Peyer's patch (tissue), 4 donors: ENCODE measurements at regions not wholly inside any gene's neighbourhood (a gene's known extent, or its start where the extent isn't known, plus 50 kb on each side); places are given as distances from the start of the nearest gene placed in this dataset.

ENCODE experiments used
- DNase-seq, 3 donors: peaks; one replicate each; pipeline ENCODE4 v3.0.0-alpha.2; 2017 to 2019
- H3K27ac ChIP-seq, 4 donors: fragments of 200-600 bp; sonication (generic); one replicate each; pipeline ENCODE4 v1.5.1; 2016 to 2019
- H3K27me3 ChIP-seq, 2 donors: fragments of 200-600 bp; sonication (generic); one replicate each; pipeline ENCODE4 v1.5.1; 2019
- H3K36me3 ChIP-seq, 3 donors: fragments of 200-600 bp; sonication (generic); one replicate each; pipeline ENCODE4 v1.5.1; 2016 to 2019
- H3K4me1 ChIP-seq, 4 donors: fragments of 200-600 bp; sonication (generic); one replicate each; pipeline ENCODE4 v1.5.1; 2016 to 2019
- H3K4me3 ChIP-seq, 4 donors: fragments of 200-600 bp; sonication (generic); 1 replicate in 3 of 4; 2 replicates in 1 of 4; pipeline ENCODE4 v1.5.1; 2016 to 2019; ENCODE audit warnings: mild to moderate bottlenecking in 1 of 4
- H3K9me3 ChIP-seq, 4 donors: fragments of 200-600 bp; sonication (generic); one replicate each; pipeline ENCODE4 v1.5.1; 2016 to 2019; ENCODE audit warnings: mild to moderate bottlenecking in 1 of 4
- POLR2A ChIP-seq, 2 donors: fragments of 450-650 bp; IDR thresholded peaks; one replicate each; pipeline ENCODE4 v1.5.1; 2017; ENCODE audit warnings: antibody characterized with exemption in 2 of 2, mild to moderate bottlenecking in 2 of 2, moderate library complexity in 2 of 2
- TF ChIP-seq, protein P1 (sequence below), 6 experiments: fragments of 450-650 bp in 4 of 6; fragments of 200-600 bp in 2 of 6; sonication (generic) in 1 of 6; IDR thresholded peaks; one replicate each; pipeline ENCODE4 v1.5.1; 2017 to 2019; ENCODE audit warnings: antibody characterized with exemption in 6 of 6, mild to moderate bottlenecking in 3 of 6, moderate library complexity in 1 of 6

DNA sequence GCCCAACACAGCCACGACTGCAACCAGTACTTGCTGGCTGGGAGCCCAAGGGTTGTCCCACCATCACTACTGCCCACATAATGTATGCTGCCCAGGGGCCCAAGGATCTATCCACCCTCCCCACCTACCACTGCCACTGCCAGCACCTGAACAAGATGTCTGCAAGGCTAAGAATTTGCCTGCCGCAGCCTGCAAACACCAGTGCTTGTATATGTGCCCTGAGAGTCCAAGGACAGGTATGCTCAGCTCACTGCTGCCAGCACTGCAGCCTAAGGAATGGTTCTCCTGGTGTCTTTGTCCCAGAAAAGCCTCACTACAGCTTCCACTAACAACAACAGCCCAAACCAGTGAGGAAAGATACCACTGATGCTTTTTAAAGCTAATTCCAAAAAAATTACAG, 1174.0 kb downstream of the SORCS1 start:
- Histone ChIP-seq H3K4me3 (no peak overlapping the region), H3K27me3 (no peaks in the 10 kb centered on the region), H3K36me3 (no peaks in the 10 kb centered on the region), H3K9me3 (no peaks in the 10 kb centered on the region), H3K4me1 (no peaks in the 10 kb centered on the region), H3K27ac (no peak overlapping the region)
- no peak for TF ChIP-seq POLR2A (IDR thresholded peaks at IDR 0.05)
- TF ChIP-seq, protein P1, sequence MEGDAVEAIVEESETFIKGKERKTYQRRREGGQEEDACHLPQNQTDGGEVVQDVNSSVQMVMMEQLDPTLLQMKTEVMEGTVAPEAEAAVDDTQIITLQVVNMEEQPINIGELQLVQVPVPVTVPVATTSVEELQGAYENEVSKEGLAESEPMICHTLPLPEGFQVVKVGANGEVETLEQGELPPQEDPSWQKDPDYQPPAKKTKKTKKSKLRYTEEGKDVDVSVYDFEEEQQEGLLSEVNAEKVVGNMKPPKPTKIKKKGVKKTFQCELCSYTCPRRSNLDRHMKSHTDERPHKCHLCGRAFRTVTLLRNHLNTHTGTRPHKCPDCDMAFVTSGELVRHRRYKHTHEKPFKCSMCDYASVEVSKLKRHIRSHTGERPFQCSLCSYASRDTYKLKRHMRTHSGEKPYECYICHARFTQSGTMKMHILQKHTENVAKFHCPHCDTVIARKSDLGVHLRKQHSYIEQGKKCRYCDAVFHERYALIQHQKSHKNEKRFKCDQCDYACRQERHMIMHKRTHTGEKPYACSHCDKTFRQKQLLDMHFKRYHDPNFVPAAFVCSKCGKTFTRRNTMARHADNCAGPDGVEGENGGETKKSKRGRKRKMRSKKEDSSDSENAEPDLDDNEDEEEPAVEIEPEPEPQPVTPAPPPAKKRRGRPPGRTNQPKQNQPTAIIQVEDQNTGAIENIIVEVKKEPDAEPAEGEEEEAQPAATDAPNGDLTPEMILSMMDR (IDR thresholded peaks at IDR 0.05): no peak
- DNase-seq: no peak

DNA sequence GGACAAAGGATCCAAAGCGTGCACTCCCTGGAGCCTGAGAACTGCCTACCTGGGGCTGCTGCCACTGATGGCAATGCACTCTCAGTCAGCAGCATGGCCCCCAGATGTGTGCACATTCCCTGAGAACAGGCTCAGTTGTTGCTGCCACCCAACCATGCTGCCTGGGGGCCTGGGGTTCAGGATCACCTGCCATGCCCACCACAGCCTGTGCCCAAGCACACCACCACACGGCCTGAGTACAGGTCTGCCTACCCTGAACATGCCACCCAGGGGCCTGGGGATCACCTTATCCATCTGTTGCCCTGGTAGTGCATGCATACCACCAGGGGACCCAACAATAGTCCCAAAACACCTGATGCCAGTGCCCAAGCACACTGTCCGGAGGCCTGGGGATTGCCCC, 1174.5 kb downstream of the SORCS1 start:
- no peak overlapping the region for H3K4me3 ChIP-seq
- H3K36me3 ChIP-seq: no peaks in the 10 kb centered on the region
- H3K27me3 ChIP-seq: no peaks in the 10 kb centered on the region
- no peak overlapping the region for H3K27ac ChIP-seq
- H3K4me1 ChIP-seq: no peaks in the 10 kb centered on the region
- TF ChIP-seq, protein P1 (IDR thresholded peaks at IDR 0.05): no peak
- no peak for TF ChIP-seq POLR2A (IDR thresholded peaks at IDR 0.05)
- no peak for DNase-seq
- no peaks in the 10 kb centered on the region for H3K9me3 ChIP-seq

- Histone ChIP-seq H3K27me3 (no peaks in the 10 kb centered on the region), H3K4me1 (no peaks in the 10 kb centered on the region), H3K36me3 (no peaks in the 10 kb centered on the region), H3K9me3 (no peaks in the 10 kb centered on the region), H3K27ac (no peak overlapping the region), H3K4me3 (no peak overlapping the region)
- TF ChIP-seq, protein P1 (IDR thresholded peaks at IDR 0.05): no peak
- no peak for TF ChIP-seq POLR2A (IDR thresholded peaks at IDR 0.05)
- DNase-seq: no peak
Observed at GRCh38 chr10:105988848-105989247, 1175.7 kb downstream of the SORCS1 start.

GRCh38 chr10:105986912-105987635, 1177.4 kb downstream of the SORCS1 start:
- no peaks in the 10 kb centered on the region for H3K27me3 ChIP-seq
- no peak for TF ChIP-seq POLR2A (IDR thresholded peaks at IDR 0.05)
- TF ChIP-seq, protein P1 (IDR thresholded peaks at IDR 0.05): no peak
- DNase-seq: no peak
- H3K9me3 ChIP-seq: no peaks in the 10 kb centered on the region
- H3K27ac ChIP-seq: no peak overlapping the region
- no peaks in the 10 kb centered on the region for H3K4me1 ChIP-seq
- H3K36me3 ChIP-seq: no peaks in the 10 kb centered on the region
- no peak overlapping the region for H3K4me3 ChIP-seq

GRCh38 chr10:105986486-105986885, 1178.0 kb downstream of the SORCS1 start:
- no peaks in the 10 kb centered on the region for H3K36me3 ChIP-seq
- TF ChIP-seq, protein P1 (IDR thresholded peaks at IDR 0.05): no peak
- TF ChIP-seq POLR2A (IDR thresholded peaks at IDR 0.05): no peak
- no peaks in the 10 kb centered on the region for H3K4me1 ChIP-seq
- H3K27ac ChIP-seq: no peak overlapping the region
- DNase-seq: no peak
- H3K27me3 ChIP-seq: no peaks in the 10 kb centered on the region
- H3K4me3 ChIP-seq: no peak overlapping the region
- no peaks in the 10 kb centered on the region for H3K9me3 ChIP-seq
